GM12878 (cell line): ENCODE measurements at regions not wholly inside any gene's neighbourhood (a gene's known extent, or its start where the extent isn't known, plus 50 kb on each side); places are given as distances from the start of the nearest gene placed in this dataset.

Experiments
- ATAC-seq: fragments of 200-7000 bp; cut with Tn5 transposase; 3 replicates; pipeline ENCODE4 v1.9.1; 2020; ENCODE audit warnings: mild to moderate bottlenecking, moderate library complexity
- BruUV-seq: library from RNA; stranded (reverse); fragments of 400-500 nt; replicated peaks from 2 replicates; lab custom pipeline; 2021; lab: Mats Ljungman, UMichigan
- CTCF ChIA-PET: fragments of 300-600 bp; sonication (Branson Sonifier 250); formaldehyde crosslinking; extraction: SDS; loops from one replicate; lab custom pipeline; 2021; ENCODE audit warnings: inconsistent platforms; lab: Yijun Ruan, JAX
- POLR2A ChIA-PET: fragments of 350-600 bp; formaldehyde crosslinking; extraction: SDS; loops from one replicate; lab custom pipeline; 2021; ENCODE audit warnings: inconsistent platforms; lab: Charles Lee
- RAD21 ChIA-PET: fragments of 300-600 bp; sonication (Branson Sonifier 250); formaldehyde crosslinking; loops from one replicate; lab custom pipeline; 2023; ENCODE audit warnings: antibody characterized with exemption; ENCODE audit not compliant: unreplicated experiment; lab: Charles Lee
- SMC1A ChIA-PET: fragments of 300-600 bp; sonication (Branson Sonifier 250); formaldehyde crosslinking; loops from one replicate; lab custom pipeline; 2023; ENCODE audit not compliant: unreplicated experiment, uncharacterized antibody; lab: Charles Lee
- DNase-seq: peaks from one replicate; pipeline ENCODE4 v3.0.0-alpha.2; 2011; ENCODE audit warnings: low read depth, low spot score
- FAIRE-seq: peaks from 3 replicates; lab custom pipeline; 2011; peaks lifted over from hg19 to GRCh38; lab: Jason Lieb, UNC
- H2AFZ ChIP-seq: 2 replicates; pipeline ENCODE4 v1.6.0; 2011; ENCODE audit warnings: low read depth, low read length, control low read depth; ENCODE audit not compliant: control insufficient read depth
- H3K27ac ChIP-seq: 2 replicates; pipeline ENCODE4 v1.5.1; 2011; ENCODE audit warnings: control low read depth; ENCODE audit not compliant: control insufficient read depth, insufficient read depth
- H3K27me3 ChIP-seq, 2 experiments: replicated peaks in 1 of 2; 2 replicates each; pipeline versions ENCODE4 v1.6.0 to v1.6.1; 2011; ENCODE audit warnings: low read length in 1 of 2; ENCODE audit not compliant: control insufficient read depth in 2 of 2, insufficient read depth in 2 of 2
- H3K36me3 ChIP-seq, 2 experiments: 2 replicates each; pipeline ENCODE4 v1.5.1; 2011; ENCODE audit warnings: low read length in 1 of 2; ENCODE audit not compliant: control insufficient read depth in 2 of 2, insufficient read depth in 2 of 2
- H3K4me1 ChIP-seq: 2 replicates; pipeline ENCODE4 v1.6.1; 2011; ENCODE audit warnings: mild to moderate bottlenecking, low read length, moderate library complexity, mixed read lengths; ENCODE audit not compliant: control insufficient read depth, insufficient read depth
- H3K4me2 ChIP-seq: 2 replicates; pipeline ENCODE4 v1.6.0; 2011; ENCODE audit warnings: control low read depth; ENCODE audit not compliant: control insufficient read depth, insufficient read depth
- H3K4me3 ChIP-seq: fragments of 200-600 bp; sonication (generic); 2 replicates; pipeline ENCODE4 v1.5.1; 2016
- H3K79me2 ChIP-seq: 2 replicates; pipeline ENCODE4 v1.6.0; 2011; ENCODE audit warnings: low read length; ENCODE audit not compliant: control insufficient read depth, insufficient read depth
- H3K9ac ChIP-seq: 2 replicates; pipeline ENCODE4 v1.8.0; 2011; ENCODE audit warnings: low read length, control low read depth, mixed read lengths; ENCODE audit not compliant: control insufficient read depth, insufficient read depth
- H3K9me3 ChIP-seq: replicated peaks from 3 replicates; pipeline ENCODE4 v1.5.1; 2011; ENCODE audit warnings: mild to moderate bottlenecking, low read length; ENCODE audit not compliant: control insufficient read depth, insufficient read depth
- H4K20me1 ChIP-seq: 2 replicates; pipeline ENCODE4 v1.6.0; 2011; ENCODE audit not compliant: control insufficient read depth, insufficient read depth
- BRCA1 ChIP-seq: IDR thresholded peaks from 2 replicates; pipeline ENCODE4 v1.6.1; 2011; ENCODE audit warnings: low read depth, low read length, improper control_type of control experiment
- EED ChIP-seq: sonication (generic); IDR thresholded peaks from 2 replicates; pipeline ENCODE4 v1.6.1; 2016; ENCODE audit warnings: antibody characterized with exemption, low read depth
- IKZF2 ChIP-seq, 2 experiments: fragments of 450-650 bp; IDR thresholded peaks; 2 replicates each; pipeline ENCODE4 v1.6.1; 2017; ENCODE audit warnings: mild to moderate bottlenecking in 2 of 2, moderate library complexity in 2 of 2
- NFIC ChIP-seq: IDR thresholded peaks from 2 replicates; pipeline ENCODE4 v1.6.1; 2012; ENCODE audit warnings: low read depth, mild to moderate bottlenecking, inconsistent platforms, low read length, moderate library complexity
- NR2F1 ChIP-seq: fragments of 450-650 bp; conservative IDR thresholded peaks from 2 replicates; pipeline ENCODE4 v1.6.1; 2017; ENCODE audit warnings: mild to moderate bottlenecking
- PAX8 ChIP-seq: fragments of 450-650 bp; IDR thresholded peaks from 2 replicates; pipeline ENCODE4 v1.6.1; 2017; ENCODE audit warnings: mild to moderate bottlenecking, moderate library complexity
- PML ChIP-seq: IDR thresholded peaks from 2 replicates; pipeline ENCODE4 v1.6.1; 2012; ENCODE audit warnings: low read length, inconsistent platforms
- RFX5 ChIP-seq: IDR thresholded peaks from 2 replicates; pipeline ENCODE4 v1.6.1; 2011; ENCODE audit warnings: low read depth, low read length, improper control_type of control experiment
- RUNX3 ChIP-seq: IDR thresholded peaks from 2 replicates; pipeline ENCODE4 v1.6.1; 2012; ENCODE audit warnings: low read length, inconsistent platforms
- SMARCA5 ChIP-seq: fragments of 450-650 bp; IDR thresholded peaks from 2 replicates; pipeline ENCODE4 v1.6.1; 2017; ENCODE audit warnings: mild to moderate bottlenecking
- YY1 ChIP-seq: IDR thresholded peaks from 2 replicates; pipeline ENCODE4 v1.6.1; 2011; ENCODE audit warnings: low read depth, mild to moderate bottlenecking, low read length
- ZNF274 ChIP-seq: IDR thresholded peaks from one replicate; pipeline ENCODE4 v1.8.0; 2011; ENCODE audit not compliant: insufficient read length, insufficient read depth
- ZNF384 ChIP-seq: IDR thresholded peaks from 2 replicates; pipeline ENCODE4 v1.6.1; 2012; ENCODE audit warnings: low read depth, mild to moderate bottlenecking, low read length, improper control_type of control experiment, borderline replicate concordance
- ZSCAN29 ChIP-seq: fragments of 450-650 bp; IDR thresholded peaks from 2 replicates; pipeline ENCODE4 v1.6.1; 2017; ENCODE audit warnings: mild to moderate bottlenecking, moderate library complexity
- WGBS: methylation state at CpG from one replicate; pipeline ENCODE4 v1.1.6; 2016; ENCODE audit warnings: low lambda C conversion rate; ENCODE audit not compliant: insufficient replicate concordance, insufficient coverage; ENCODE audit errors: missing lambda C conversion rate; 5-methylcytosine and 5-hydroxymethylcytosine counted together
- in situ Hi-C: fragments of 300-500 bp; cut with MboI; formaldehyde crosslinking; loops from 9 replicates; pipeline ENCODE4 v1.14.3; 2018; ENCODE audit warnings: mixed read lengths
- intact Hi-C: fragments of 100-400 bp; cut with micrococcal nuclease; formaldehyde crosslinking; loops from one replicate; pipeline ENCODE4 v1.14.2; 2022; ENCODE audit not compliant: unreplicated experiment
- TF ChIP-seq, protein P1 (sequence below): fragments of 450-650 bp; IDR thresholded peaks from 2 replicates; pipeline ENCODE4 v1.6.1; 2017; ENCODE audit warnings: mild to moderate bottlenecking, low read depth, inconsistent platforms; ENCODE audit not compliant: poor library complexity, severe bottlenecking
- TF ChIP-seq, protein P2 (sequence below): IDR thresholded peaks from 2 replicates; pipeline ENCODE4 v1.6.1; 2012; ENCODE audit warnings: low read depth, low read length, improper control_type of control experiment
- TF ChIP-seq, protein P3 (sequence below): IDR thresholded peaks from 2 replicates; pipeline ENCODE4 v1.6.1; 2011; ENCODE audit warnings: mild to moderate bottlenecking, low read depth, low read length, moderate library complexity; ENCODE audit not compliant: insufficient replicate concordance

DNA sequence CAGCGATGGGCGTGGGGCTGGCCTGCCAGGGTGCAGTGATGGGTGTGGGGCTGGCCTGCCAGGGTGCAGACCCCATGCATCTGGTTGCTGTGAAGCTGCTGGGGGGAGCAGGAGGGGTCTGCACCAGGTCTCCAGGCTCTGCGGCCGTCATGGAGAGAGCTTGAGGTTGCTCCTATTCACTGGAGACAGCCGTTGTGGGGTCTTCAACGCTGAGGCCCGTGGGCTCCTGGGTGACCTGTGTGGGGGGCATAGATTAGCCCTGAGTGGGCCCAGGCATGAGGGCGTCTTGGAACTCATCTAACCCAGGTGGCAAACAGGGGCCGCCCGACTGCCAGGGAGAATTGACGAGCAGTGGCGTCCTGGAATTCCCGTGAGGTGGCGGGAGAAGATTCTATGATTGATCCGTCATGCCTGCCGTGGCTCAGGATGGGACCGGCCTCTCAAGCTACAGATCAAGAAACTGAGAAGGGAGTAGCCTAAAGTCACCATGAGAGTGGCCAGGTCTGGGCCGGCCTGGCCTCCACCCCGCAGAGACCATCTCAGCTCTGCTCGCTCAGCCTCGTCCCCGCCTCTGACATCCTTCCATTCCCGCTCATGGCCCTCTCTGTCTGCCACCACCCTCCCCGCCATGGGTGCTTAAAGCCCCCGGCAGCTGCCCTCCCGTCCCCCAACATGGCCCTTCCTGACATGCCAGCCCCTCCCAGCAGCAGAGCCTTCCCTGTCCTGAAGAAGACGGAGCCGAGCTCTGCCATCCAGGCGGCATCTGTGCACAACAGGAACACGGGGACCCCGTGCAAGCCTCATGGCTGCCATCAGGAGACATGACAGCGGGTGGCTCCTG lies 50.7 kb upstream of the ACSF3 start:
- Histone ChIP-seq H4K20me1 (no peaks in the 10 kb centered on the region), H3K27ac (no peak overlapping the region), H3K9me3 (no peaks in the 10 kb centered on the region; the same call in 2 of the 3 replicates), H3K9ac (no peak overlapping the region), H3K4me3 (no peak overlapping the region), H3K4me1 (peaks cover 20% of the 10 kb centered on the region), H3K27me3 (no peaks in the 10 kb centered on the region; a peak in 1 of 4 replicates), H3K79me2 (no peaks in the 10 kb centered on the region), H3K4me2 (no peak overlapping the region), H2AFZ (no peak overlapping the region), H3K36me3 (no peaks in the 10 kb centered on the region)
- WGBS, result 83% methylated on average over 23 of the region's 32 CpGs
- intact Hi-C loops (no loop called here), in situ Hi-C loops (no loop called here)
- no TSS peak for BruUV-seq
- POLR2A ChIA-PET, result no interaction called here
- FAIRE-seq, result no peak
- CTCF ChIA-PET, result no interaction called here
- SMC1A ChIA-PET, result no interaction called here
- RAD21 ChIA-PET, result no interaction called here
- TF ChIP-seq ZNF384 (no peak), RUNX3 (no peak), YY1 (no peak), BRCA1 (no peak), ZSCAN29 (no peak), NR2F1 (no peak), PML (no peak), RFX5 (no peak), EED (no peak), IKZF2 (IDR thresholded peaks at IDR 0.05) (no peak), SMARCA5 (no peak), NFIC (no peak), PAX8 (no peak), ZNF274 (no peak)
- TF ChIP-seq, protein P1, sequence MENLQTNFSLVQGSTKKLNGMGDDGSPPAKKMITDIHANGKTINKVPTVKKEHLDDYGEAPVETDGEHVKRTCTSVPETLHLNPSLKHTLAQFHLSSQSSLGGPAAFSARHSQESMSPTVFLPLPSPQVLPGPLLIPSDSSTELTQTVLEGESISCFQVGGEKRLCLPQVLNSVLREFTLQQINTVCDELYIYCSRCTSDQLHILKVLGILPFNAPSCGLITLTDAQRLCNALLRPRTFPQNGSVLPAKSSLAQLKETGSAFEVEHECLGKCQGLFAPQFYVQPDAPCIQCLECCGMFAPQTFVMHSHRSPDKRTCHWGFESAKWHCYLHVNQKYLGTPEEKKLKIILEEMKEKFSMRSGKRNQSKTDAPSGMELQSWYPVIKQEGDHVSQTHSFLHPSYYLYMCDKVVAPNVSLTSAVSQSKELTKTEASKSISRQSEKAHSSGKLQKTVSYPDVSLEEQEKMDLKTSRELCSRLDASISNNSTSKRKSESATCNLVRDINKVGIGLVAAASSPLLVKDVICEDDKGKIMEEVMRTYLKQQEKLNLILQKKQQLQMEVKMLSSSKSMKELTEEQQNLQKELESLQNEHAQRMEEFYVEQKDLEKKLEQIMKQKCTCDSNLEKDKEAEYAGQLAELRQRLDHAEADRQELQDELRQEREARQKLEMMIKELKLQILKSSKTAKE, result no peak
- TF ChIP-seq, protein P2, sequence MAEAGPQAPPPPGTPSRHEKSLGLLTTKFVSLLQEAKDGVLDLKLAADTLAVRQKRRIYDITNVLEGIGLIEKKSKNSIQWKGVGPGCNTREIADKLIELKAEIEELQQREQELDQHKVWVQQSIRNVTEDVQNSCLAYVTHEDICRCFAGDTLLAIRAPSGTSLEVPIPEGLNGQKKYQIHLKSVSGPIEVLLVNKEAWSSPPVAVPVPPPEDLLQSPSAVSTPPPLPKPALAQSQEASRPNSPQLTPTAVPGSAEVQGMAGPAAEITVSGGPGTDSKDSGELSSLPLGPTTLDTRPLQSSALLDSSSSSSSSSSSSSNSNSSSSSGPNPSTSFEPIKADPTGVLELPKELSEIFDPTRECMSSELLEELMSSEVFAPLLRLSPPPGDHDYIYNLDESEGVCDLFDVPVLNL, result no peak
- TF ChIP-seq, protein P3, sequence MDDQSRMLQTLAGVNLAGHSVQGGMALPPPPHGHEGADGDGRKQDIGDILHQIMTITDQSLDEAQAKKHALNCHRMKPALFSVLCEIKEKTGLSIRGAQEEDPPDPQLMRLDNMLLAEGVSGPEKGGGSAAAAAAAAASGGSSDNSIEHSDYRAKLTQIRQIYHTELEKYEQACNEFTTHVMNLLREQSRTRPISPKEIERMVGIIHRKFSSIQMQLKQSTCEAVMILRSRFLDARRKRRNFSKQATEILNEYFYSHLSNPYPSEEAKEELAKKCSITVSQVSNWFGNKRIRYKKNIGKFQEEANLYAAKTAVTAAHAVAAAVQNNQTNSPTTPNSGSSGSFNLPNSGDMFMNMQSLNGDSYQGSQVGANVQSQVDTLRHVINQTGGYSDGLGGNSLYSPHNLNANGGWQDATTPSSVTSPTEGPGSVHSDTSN, result no peak
- DNase-seq, result no peak
- ATAC-seq, result no peak
